ENCODE measurements at regions not wholly inside any gene's neighbourhood (a gene's known extent, or its start where the extent isn't known, plus 50 kb on each side); places are given as distances from the start of the nearest gene placed in this dataset.

GRCh38 chr14:43789458-43789857 is 717.6 kb downstream of the FSCB start:
- Histone ChIP-seq H3K36me3 (ENCODE audit: insufficient read depth) (no peaks in the 10 kb centered on the region), H3K4me3 (no peak overlapping the region), H3K79me2 (replicated peaks; ENCODE audit: insufficient read depth) (no peaks in the 10 kb centered on the region), H3F3A (replicated peaks; ENCODE audit: low read depth) (no peaks in the 10 kb centered on the region), H3K4me2 (no peak overlapping the region), H2AFZ (no peak overlapping the region; the same call in 1 of the 2 replicates), H3K27ac (ENCODE audit: low read depth) (no peak overlapping the region), H3K4me1 (ENCODE audit: insufficient read depth) (no peaks in the 10 kb centered on the region), H3K9me2 (ENCODE audit: insufficient read depth) (no peaks in the 10 kb centered on the region), H4K20me1 (replicated peaks; ENCODE audit: insufficient read depth) (no peaks in the 10 kb centered on the region), H3K27me3 (ENCODE audit: insufficient read depth) (no peaks in the 10 kb centered on the region)
- Mint-ChIP-seq H3K4me3 (no peak overlapping the region), H3K27ac (no peak overlapping the region), H3K9me3 (no peaks in the 10 kb centered on the region), H3K36me3 (ENCODE audit: low read depth) (no peaks in the 10 kb centered on the region), H3K4me1 (peaks cover 4% of the 10 kb centered on the region), H3K27me3 (ENCODE audit: insufficient read depth, low read depth, poor library complexity) (no peaks in the 10 kb centered on the region)
- DNase-seq (ENCODE audit: low spot score) (no peak), ATAC-seq (no peak)
- TF ChIP-seq STAT1 (IDR thresholded peaks at IDR 0.05; ENCODE audit: unreplicated experiment), result no peak
- TF ChIP-seq POLR2AphosphoS5 (IDR thresholded peaks at IDR 0.05; ENCODE audit: low read depth), result no peak
- TF ChIP-seq, protein P1, sequence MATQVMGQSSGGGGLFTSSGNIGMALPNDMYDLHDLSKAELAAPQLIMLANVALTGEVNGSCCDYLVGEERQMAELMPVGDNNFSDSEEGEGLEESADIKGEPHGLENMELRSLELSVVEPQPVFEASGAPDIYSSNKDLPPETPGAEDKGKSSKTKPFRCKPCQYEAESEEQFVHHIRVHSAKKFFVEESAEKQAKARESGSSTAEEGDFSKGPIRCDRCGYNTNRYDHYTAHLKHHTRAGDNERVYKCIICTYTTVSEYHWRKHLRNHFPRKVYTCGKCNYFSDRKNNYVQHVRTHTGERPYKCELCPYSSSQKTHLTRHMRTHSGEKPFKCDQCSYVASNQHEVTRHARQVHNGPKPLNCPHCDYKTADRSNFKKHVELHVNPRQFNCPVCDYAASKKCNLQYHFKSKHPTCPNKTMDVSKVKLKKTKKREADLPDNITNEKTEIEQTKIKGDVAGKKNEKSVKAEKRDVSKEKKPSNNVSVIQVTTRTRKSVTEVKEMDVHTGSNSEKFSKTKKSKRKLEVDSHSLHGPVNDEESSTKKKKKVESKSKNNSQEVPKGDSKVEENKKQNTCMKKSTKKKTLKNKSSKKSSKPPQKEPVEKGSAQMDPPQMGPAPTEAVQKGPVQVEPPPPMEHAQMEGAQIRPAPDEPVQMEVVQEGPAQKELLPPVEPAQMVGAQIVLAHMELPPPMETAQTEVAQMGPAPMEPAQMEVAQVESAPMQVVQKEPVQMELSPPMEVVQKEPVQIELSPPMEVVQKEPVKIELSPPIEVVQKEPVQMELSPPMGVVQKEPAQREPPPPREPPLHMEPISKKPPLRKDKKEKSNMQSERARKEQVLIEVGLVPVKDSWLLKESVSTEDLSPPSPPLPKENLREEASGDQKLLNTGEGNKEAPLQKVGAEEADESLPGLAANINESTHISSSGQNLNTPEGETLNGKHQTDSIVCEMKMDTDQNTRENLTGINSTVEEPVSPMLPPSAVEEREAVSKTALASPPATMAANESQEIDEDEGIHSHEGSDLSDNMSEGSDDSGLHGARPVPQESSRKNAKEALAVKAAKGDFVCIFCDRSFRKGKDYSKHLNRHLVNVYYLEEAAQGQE (IDR thresholded peaks at IDR 0.05; ENCODE audit: unreplicated experiment), result no peak
- no peak for TF ChIP-seq CTCF (conservative IDR thresholded peaks at IDR 0.05; ENCODE audit: low read depth in 2 of 2)
- TF ChIP-seq EZH2phosphoT487 (IDR thresholded peaks at IDR 0.05; ENCODE audit: unreplicated experiment), result no peak
- TF ChIP-seq EZH2 (IDR thresholded peaks at IDR 0.05; ENCODE audit: low read depth, unreplicated experiment), result no peak
- TF ChIP-seq ZNF114 (CRISPR knock-in tag; IDR thresholded peaks at IDR 0.05), result no peak
- TF ChIP-seq JUNB (IDR thresholded peaks at IDR 0.05; ENCODE audit: unreplicated experiment), result no peak
- TF ChIP-seq, protein P2, sequence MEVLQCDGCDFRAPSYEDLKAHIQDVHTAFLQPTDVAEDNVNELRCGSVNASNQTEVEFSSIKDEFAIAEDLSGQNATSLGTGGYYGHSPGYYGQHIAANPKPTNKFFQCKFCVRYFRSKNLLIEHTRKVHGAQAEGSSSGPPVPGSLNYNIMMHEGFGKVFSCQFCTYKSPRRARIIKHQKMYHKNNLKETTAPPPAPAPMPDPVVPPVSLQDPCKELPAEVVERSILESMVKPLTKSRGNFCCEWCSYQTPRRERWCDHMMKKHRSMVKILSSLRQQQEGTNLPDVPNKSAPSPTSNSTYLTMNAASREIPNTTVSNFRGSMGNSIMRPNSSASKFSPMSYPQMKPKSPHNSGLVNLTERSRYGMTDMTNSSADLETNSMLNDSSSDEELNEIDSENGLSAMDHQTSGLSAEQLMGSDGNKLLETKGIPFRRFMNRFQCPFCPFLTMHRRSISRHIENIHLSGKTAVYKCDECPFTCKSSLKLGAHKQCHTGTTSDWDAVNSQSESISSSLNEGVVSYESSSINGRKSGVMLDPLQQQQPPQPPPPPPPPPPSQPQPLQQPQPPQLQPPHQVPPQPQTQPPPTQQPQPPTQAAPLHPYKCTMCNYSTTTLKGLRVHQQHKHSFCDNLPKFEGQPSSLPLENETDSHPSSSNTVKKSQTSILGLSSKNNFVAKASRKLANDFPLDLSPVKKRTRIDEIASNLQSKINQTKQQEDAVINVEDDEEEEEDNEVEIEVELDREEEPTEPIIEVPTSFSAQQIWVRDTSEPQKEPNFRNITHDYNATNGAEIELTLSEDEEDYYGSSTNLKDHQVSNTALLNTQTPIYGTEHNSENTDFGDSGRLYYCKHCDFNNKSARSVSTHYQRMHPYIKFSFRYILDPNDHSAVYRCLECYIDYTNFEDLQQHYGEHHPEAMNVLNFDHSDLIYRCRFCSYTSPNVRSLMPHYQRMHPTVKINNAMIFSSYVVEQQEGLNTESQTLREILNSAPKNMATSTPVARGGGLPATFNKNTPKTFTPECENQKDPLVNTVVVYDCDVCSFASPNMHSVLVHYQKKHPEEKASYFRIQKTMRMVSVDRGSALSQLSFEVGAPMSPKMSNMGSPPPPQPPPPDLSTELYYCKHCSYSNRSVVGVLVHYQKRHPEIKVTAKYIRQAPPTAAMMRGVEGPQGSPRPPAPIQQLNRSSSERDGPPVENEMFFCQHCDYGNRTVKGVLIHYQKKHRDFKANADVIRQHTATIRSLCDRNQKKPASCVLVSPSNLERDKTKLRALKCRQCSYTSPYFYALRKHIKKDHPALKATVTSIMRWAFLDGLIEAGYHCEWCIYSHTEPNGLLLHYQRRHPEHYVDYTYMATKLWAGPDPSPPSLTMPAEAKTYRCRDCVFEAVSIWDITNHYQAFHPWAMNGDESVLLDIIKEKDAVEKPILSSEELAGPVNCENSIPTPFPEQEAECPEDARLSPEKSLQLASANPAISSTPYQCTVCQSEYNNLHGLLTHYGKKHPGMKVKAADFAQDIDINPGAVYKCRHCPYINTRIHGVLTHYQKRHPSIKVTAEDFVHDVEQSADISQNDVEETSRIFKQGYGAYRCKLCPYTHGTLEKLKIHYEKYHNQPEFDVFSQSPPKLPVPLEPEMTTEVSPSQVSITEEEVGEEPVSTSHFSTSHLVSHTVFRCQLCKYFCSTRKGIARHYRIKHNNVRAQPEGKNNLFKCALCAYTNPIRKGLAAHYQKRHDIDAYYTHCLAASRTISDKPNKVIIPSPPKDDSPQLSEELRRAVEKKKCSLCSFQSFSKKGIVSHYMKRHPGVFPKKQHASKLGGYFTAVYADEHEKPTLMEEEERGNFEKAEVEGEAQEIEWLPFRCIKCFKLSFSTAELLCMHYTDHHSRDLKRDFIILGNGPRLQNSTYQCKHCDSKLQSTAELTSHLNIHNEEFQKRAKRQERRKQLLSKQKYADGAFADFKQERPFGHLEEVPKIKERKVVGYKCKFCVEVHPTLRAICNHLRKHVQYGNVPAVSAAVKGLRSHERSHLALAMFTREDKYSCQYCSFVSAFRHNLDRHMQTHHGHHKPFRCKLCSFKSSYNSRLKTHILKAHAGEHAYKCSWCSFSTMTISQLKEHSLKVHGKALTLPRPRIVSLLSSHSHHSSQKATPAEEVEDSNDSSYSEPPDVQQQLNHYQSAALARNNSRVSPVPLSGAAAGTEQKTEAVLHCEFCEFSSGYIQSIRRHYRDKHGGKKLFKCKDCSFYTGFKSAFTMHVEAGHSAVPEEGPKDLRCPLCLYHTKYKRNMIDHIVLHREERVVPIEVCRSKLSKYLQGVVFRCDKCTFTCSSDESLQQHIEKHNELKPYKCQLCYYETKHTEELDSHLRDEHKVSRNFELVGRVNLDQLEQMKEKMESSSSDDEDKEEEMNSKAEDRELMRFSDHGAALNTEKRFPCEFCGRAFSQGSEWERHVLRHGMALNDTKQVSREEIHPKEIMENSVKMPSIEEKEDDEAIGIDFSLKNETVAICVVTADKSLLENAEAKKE (CRISPR knock-in tag; IDR thresholded peaks at IDR 0.05), result no peak
- no peak for TF ChIP-seq ZNF331 (CRISPR knock-in tag; IDR thresholded peaks at IDR 0.05; ENCODE audit: low read depth)
- no peak for TF ChIP-seq CREB1 (CRISPR knock-in tag; IDR thresholded peaks at IDR 0.05; ENCODE audit: low read depth)

Measured in GM23338 (cell line).